Retina (tissue), 1 donor: ENCODE measurements at regions not wholly inside any gene's neighbourhood (a gene's known extent, or its start where the extent isn't known, plus 50 kb on each side); places are given as distances from the start of the nearest gene placed in this dataset.
A peak's percentile ranks its signal among the peaks of the same experiment; 100 is the strongest.
"Not testable (repeated sequence)": the region's sequence is repeated elsewhere in the genome, so short reads cannot be mapped to it uniquely, and the experiment has no call there.

Experiments
- DNase-seq: peaks from one replicate; pipeline ENCODE4 v3.0.0-alpha.2; 2016

DNA sequence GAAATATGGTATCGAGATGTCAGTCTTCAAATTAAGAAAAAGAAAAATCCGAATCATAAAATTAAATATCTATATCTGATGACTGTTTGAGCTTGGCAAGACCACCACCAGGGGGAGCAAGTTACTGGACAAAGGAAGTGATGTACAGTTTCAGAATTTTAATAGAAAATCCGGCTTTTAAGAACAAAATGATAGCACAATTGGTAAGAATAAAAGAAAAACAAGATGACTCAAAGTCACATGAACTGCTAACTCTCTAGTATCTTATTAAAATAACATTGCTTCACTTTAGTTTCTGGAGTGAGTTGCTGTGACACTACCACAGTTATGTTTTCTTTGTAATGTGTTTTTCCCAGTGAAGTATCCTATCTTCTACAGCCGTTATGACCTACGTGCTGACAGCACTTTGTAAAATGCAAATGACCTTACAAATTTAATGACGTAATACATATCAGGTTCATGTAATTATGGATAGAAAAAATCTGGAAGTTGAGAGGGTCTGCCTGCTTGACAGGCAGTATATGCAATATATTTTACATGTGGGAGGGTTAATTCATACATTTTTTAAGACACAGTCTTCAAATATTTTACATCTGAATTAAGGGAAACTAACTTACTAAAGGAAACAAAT is 405.3 kb upstream of the HS3ST5 start:
- peak; percentile 41 for DNase-seq

DNA sequence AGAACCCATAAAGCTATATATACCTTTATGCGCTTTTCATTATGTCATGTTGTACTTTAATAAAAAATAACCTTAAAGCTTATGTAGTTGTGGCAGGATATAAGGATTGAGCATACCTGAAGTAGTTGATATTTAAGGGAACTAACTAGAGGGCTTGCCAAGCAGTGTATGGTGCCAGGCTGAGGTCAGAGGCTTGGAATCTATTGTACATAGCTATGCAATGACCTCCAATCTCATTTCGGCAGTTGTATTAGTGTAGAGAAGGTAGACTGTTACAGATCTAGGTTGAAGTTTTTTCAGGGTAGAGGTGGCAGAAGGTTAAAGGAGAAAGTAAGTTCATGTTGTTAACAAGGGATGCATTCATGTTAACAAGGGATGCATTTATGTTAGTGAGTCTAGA is 397.7 kb upstream of the HS3ST5 start:
- DNase-seq = no peak

- no peak for DNase-seq
These were observed 396.8 kb upstream of the HS3ST5 start for GRCh38 chr6:114739656-114740055.

DNA sequence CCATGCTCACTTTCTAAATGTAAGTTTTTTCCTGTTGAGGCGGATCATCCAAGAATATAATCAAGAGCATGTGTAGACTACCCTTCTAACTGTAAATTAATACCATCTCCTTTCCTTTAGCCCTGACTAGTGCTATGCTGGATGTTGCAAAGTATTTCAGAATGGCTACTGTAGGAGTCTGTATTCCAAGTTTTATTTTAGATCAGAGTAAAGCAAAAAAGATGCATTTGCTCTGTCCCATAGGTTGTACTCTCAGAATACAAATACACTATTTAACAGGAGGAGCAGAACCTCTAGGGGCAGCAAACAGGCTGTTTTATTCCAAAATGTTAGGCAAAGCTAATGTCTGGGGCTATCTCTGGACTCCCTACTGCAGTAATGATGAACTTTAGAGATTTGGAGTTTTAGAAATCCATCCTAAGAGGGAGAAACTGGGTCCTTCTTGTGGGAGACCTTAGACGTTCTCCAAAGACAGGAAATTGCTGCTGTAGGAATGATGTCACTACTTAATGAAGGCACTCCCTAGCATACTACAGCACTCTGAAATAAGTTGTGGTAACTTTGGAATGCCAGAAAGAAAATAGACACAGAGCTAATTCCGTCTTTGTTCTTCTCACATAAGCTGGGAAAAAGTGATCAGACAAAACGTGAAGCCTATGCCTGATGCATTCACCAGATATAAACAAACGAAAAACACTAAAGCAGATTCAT is 392.4 kb upstream of the HS3ST5 start:
- no peak for DNase-seq

GRCh38 chr6:114733596-114733995 is 390.8 kb upstream of the HS3ST5 start:
- DNase-seq = no peak

DNA sequence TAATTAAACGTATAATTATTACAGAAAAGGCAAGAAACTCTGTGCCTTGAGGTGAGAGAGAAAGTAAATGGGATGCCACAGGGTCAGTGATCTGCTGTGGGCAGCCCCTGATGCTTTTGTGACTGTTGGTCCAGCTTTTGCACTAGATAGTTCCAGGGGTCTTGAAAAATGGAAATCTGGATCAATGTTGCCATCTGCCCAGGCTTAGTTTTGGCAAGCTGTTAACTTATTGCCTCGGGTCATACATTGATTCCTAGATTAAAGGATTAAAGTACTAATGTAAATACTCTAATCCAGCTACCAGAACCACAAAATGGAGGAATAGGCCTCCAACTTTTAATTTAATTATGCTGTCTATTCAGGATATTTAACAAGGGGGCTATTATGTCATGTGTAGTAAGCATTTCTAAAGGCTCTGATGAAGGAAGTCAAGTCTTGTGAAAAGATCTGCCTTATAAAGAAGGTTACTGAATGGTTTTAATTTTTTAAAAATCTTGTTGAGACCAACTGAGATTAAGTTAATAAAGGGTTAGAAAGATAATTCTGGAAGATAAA is 376.0 kb upstream of the HS3ST5 start:
- DNase-seq = peak; percentile 12

DNA sequence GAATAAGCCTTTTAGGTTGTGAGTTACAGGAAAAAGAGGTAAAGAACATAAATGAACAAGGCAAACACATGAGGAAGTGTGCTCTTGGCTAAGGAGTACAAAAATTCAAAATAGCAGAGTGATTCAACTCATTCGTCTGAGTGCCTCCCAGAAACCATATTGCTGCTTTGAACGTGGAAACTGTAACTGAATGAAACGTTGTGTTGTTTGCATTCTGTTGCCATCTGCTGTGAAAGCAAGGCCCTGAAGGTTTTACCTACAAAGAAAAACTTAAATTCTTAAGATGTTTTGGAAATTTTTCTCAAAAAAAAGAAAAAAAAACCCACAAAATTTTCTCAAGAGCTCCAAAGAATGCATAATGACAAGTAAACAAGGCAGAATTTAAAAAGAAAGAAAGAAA is 375.4 kb upstream of the HS3ST5 start:
- DNase-seq = no peak

GRCh38 chr6:114714836-114715507 is 372.1 kb upstream of the HS3ST5 start:
- DNase-seq = no peak

DNA sequence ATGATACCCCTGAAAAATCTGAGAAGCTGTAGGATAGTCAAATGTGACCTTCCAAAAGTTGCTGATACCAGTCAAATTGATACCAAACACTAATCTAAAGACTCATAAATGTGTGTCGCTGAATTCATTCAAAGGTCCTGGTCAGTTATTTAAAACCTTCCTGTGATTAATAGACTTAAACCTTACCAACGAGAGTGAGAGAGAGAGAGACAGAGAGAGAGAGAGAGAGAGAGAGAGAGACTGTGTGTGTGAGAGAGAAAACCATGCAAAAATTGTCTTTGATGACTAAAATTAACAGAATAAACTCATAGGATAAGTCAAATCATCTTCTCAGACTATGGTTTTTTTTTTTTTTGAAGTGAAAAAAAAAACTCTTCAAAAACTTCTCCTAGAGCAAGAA is 370.9 kb upstream of the HS3ST5 start:
- DNase-seq = no peak

- DNase-seq = no peak
These were observed 369.4 kb upstream of the HS3ST5 start for GRCh38 chr6:114712129-114712662.

DNA sequence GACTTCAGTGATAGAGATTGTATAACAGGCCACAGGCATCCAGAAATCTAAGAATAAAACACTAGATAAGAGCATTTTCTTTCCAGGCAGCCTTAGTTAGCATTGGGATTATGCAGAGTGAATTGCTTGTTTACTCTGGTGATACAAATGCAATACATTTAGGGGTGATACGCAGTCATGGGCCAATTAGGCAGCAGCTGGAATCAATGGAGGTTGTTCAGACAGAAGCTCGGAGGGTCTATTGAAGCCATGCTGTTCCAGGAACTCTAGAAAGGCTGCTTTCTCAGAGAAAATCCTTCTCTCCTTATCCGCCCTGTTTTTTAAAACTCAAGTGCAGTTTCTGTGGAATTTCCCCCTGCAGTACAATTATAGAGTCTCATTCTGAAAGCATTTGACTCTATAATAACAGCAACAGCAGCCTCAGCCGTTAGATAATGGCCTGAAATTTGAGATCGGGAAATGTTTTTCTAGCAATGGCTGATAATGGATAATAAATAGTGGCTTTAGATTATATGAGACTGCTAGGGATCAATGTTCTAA is 364.3 kb upstream of the HS3ST5 start:
- no peak for DNase-seq

- no peak for DNase-seq
These were observed 347.8 kb upstream of the HS3ST5 start for GRCh38 chr6:114690625-114691024.

DNA sequence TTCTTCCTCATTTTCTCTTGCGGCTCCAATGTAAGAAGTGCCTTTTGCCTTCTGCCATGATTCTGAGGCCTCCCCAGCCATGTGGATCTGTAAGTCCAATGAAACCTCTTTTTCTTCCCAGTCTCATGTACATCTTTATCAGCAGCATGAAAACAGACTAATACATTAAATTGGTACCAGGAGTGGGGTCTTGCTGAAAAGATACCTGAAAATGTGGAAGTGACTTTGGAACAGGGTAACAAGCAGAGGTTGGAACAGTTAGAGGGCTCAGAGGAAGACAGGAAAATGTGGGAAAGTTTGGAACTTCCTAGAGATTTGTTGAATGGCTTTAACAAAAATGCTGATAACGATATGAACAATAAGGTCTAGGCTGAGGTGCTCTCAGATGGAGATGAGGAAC is 316.7 kb upstream of the HS3ST5 start:
- DNase-seq = no peak

GRCh38 chr6:114651611-114652010 is 308.8 kb upstream of the HS3ST5 start:
- DNase-seq = no peak

DNA sequence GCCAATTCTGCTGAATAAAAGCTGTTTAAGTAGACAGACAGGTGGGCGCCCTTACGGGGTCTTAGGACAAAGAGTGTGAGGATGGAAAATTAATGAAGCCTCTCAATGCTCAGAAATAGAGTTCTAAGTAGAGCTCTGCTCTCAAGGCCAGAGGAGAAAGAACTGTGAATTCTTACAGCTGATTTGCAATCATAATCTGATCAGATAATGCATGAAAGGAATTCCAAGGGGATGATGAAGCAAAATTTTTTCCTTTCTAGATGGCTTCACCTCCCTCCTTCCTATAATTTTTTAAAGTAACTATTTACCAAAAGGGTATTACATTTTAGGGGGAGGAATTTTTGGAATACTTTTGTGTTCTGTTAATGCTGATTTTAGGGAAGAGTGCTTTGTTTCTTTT is 308.1 kb upstream of the HS3ST5 start:
- DNase-seq = no peak

DNA sequence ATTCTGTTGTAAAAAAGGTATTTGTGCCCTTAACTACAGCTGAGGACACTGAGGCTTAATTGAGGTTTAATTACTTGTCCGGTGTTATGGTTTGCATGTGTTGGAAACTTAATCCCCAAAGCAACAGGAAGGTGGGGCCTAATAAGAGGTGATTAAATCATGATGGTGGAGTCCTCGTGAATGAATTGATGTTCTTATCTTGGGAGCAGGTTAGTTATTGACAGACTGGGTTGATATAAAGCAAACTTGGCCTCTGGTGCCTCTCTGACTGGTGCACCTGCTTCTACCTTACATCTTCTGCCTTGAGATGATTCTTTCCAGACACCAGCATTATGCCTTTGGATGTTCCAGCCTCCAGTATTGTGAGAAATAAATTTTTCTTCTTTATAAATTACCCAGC is 306.5 kb upstream of the HS3ST5 start:
- no peak for DNase-seq

DNA sequence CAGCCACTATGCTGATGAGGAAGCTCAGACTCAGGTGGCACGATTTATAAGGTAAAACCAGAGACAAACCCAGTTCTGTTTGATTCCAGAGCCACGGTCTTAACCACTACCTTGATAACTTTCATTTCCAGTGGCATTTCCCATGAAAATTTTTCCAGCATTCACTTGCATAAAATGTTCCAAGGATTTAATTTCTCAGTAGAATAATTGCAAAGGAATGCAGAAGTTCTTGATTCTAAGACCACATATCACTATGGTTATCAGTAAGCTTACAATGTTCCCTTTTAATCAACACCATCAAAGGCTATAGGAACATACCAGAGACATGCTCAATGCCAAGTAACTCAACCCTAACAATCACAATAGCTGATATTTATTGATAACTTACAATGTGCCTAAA is 306.0 kb upstream of the HS3ST5 start:
- no peak for DNase-seq

DNA sequence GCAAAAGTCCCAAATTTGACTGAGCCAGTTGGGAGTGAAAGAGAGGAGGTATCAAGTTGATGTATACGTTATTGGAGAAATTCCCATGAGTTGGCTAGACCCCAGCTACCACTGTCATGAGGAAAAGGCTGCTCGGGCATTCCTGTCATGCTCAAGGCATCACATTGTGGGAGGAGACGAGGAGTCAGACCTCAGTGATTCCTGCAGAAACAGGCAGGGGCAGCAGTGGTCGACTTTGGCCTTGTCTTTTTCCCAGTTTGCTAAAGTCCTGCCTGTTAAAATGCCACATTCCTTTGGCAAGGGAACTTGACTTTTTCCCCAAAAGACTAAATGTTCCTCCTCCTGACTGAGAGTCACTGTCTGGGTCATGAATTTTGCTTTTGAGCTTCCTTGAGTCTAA is 295.5 kb upstream of the HS3ST5 start:
- no peak for DNase-seq

GRCh38 chr6:114634016-114634415 is 291.2 kb upstream of the HS3ST5 start:
- no peak for DNase-seq

- not testable (repeated sequence) for DNase-seq
These were observed 283.4 kb upstream of the HS3ST5 start for GRCh38 chr6:114626226-114626625.

DNA sequence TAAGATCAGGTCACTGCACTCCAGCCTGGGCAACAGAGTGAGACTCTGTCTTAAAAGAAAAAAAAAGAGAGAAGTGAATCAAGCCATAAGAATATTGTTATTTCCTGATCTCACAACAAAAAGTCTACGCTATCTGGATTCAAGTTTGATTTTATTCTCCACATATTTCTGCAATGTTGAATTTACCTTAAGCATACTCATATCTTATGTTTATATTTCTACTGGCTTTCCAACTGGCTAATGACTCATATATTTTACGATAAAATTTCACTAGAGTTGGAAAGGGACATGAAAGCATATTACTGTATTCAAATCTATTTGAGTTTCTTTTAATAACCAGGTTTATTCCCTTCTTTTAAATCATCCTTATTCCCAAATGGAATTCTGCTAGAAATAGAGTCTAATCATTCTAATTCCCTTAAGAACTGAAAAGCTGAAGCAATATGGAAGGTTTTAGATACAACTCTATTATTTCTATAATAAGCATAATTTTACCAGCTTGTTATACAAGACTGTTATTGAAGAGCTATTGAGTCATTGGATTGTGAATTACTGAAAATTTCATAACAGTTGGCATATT is 276.9 kb upstream of the HS3ST5 start:
- no peak for DNase-seq

- no peak for DNase-seq
These were observed 268.9 kb upstream of the HS3ST5 start for GRCh38 chr6:114611696-114612095.

DNA sequence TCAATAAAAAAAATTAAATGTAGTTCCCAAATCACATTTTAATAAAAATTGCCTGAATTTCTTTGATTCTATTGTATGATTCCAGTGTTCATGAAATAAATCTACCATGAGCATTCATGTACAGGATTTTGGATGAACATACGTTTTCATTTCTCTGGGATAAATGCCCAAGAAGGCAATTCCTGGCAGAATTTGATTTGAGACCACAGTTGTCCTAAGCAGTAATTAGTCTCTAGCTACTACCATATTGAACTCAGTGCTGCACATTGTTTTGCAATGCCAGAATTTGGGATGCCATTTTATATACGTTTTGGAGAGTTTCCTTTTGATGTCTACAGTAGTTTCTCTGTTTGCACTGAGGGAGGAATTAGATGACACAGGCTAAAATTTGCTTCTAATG is 265.3 kb upstream of the HS3ST5 start:
- no peak for DNase-seq
